Fibroblast of peridontal ligament (primary cell): ENCODE measurements at regions not wholly inside any gene's neighbourhood (a gene's known extent, or its start where the extent isn't known, plus 50 kb on each side); places are given as distances from the start of the nearest gene placed in this dataset.
"Not testable (repeated sequence)": the region's sequence is repeated elsewhere in the genome, so short reads cannot be mapped to it uniquely, and the experiment has no call there.

Experiments
- DNase-seq: peaks from one replicate; pipeline ENCODE4 v3.0.0-alpha.2; 2010; ENCODE audit errors: extremely low read depth

- DNase-seq, result not testable (repeated sequence)
These were observed 1447.0 kb downstream of the ZPLD1 start for GRCh38 chr3:103881809-103882208.

GRCh38 chr3:103889675-103890074 lies 1454.9 kb downstream of the ZPLD1 start:
- no peak for DNase-seq

DNA sequence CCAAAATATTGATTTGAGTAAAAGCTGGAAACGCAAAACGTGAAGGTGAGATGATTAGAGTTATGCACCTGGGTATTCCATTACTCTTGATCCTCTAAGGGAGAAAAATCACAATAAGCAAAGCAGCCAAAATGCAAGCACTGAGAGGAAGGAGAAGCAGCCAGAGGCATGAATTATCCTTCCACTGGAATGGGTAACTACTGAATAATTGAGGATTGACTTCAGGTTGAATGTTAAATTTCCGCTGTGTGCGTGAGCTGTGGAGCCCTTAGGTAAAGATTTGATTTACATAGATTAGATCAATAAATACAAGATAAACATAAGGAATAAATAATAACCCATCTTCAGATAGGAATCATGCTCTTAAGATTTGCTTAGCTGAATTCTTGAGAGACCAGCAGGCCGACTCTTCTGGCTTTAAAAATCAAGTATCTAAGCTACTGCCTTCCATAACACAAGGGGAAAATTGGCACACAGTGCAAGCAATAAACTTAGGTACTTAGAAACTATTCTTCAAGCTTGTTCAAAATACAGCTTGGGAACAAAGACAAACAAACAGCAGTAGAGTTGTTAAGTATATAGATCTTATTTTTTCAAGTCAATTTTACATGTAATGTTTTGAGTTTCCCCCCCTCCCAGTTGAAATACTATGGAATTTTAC lies 1459.5 kb downstream of the ZPLD1 start:
- no peak for DNase-seq

GRCh38 chr3:103899328-103899727 lies 1464.5 kb downstream of the ZPLD1 start:
- no peak for DNase-seq

GRCh38 chr3:103904991-103905390 lies 1461.7 kb upstream of the ALCAM start:
- DNase-seq, result no peak

GRCh38 chr3:103906304-103906703 lies 1460.4 kb upstream of the ALCAM start:
- DNase-seq, result no peak

DNA sequence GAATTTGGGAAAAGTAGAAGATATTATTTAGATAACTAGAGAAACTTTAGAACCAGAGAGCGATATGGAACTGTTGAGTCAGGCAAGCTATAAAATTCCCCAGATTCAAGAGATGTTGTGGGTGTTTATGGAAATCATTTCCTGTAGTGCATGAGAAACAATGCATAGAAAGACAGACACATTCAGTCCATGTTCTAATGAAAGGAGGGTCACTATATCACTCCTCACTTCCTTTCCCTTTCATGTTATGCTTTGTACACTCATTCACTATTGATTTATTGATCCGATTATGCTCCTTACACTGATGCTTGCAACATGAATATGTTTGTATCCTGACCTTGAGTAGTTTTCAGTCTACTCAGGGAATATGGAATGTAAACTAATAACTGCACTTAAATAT lies 1459.9 kb upstream of the ALCAM start:
- no peak for DNase-seq

GRCh38 chr3:103907567-103907966 lies 1459.1 kb upstream of the ALCAM start:
- DNase-seq, result no peak

DNA sequence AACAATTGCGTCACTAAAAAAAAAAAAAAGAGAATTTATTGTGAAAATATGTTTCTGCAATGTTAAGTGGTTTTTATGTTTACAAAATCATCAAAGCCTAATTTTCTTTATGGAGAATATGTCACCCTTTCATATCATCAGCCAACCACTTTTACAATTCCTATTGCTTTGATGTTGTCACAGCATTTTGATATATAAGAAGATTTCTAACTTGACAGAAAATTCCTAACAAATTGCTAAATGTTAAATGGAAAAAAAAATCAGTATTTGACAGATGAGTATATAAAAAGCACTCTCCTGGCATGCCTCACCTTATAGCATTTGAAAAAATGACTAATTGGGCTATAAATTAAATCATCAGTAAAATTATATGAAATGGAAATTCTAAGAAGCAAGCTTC lies 1457.3 kb upstream of the ALCAM start:
- DNase-seq, result no peak

DNA sequence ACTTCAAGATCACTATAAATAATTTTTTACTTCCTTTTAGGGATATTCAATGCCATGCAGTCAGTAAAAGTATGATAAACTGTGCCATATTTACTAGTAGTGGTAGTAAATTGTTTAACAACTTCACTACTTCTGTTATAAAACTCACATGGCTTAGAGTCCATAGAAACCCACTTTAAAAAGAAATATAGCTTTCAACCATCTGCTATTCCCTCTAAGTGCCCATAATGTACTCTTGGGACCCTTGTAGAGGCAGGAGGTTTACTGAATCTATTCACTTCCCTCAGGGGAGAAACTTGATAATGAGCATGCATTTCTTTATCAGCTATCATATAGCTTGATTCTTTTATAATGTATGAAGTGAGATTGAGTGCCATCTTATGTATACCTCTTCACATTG lies 1448.4 kb upstream of the ALCAM start:
- no peak for DNase-seq

- DNase-seq, result no peak
These were observed 1447.4 kb upstream of the ALCAM start for GRCh38 chr3:103919327-103919726.

- no peak for DNase-seq
These were observed 1442.8 kb upstream of the ALCAM start for GRCh38 chr3:103923907-103924306.

DNA sequence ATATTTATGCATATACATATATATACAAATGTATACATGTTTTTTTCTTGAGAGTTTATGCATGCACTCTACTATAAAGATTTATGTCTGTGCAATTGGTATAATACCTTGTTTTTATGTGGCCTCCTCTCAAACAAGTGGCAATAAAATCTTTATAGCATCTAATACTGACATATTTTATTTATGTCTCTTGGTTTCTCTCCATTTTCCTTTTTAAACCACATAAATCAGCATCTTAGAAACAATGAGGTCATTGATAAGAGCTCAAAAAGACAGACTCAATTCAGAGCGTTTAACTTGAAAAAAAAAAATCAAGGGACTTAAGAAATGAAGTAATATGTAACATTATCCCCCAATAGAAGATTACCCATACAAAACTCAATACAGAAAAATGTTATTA lies 1442.2 kb upstream of the ALCAM start:
- DNase-seq, result no peak

GRCh38 chr3:103926936-103927335 lies 1439.8 kb upstream of the ALCAM start:
- DNase-seq, result no peak

GRCh38 chr3:103927896-103928295 lies 1438.8 kb upstream of the ALCAM start:
- no peak for DNase-seq

DNA sequence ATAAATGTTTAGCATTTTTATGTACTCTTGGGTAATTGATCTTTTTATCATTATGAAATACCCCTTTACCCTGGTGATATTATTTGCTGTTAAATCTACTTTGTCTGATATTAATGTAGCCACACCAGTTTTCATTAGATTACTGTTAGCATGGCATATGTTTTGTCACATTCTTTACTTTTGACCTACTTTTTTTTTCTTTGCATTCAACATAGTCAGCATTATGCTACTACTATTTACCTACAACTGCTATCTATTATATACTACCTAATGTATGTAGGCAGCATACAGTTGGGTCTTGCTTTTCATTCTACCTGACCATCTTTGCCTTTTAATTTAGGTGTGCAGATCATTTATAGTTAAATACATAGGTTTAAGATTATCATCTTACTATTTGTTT lies 1429.6 kb upstream of the ALCAM start:
- no peak for DNase-seq

DNA sequence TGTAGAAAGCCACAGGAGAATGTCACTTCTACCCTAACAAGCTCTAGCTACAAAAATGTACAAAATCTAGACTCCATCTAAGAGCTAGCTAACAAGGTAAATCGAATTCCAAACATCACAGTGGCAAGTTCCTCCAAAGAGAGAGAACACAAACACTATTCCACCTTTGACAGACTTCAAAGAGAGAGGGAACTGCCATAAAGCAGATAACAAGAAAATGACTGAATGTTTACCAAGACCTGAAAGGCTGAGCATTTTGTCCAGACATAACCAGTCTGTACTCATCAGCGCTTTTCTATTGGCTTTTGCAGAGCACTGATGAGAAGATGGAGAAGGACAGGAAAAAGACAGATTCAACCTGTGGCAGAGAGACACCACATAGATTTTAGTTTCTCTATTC lies 1419.6 kb upstream of the ALCAM start:
- DNase-seq, result no peak

DNA sequence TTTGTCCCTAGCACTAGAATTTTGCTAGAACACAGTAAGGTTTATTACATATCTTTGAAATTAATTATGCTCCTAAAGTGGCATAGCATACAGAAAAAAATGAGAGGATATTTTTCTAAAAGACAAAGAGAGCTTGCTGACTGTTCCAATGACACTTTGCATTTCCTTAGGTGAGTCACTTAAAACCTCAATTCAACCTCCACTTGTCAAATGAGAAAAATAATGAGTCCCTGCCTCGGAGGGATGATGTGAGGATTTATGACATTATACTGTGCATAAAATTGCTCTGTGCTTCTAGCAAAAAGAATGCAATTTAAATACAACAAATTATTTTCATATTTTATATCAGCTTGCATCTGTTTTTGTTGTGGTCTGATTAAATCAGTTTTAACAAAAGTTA lies 1417.0 kb upstream of the ALCAM start:
- DNase-seq, result no peak

DNA sequence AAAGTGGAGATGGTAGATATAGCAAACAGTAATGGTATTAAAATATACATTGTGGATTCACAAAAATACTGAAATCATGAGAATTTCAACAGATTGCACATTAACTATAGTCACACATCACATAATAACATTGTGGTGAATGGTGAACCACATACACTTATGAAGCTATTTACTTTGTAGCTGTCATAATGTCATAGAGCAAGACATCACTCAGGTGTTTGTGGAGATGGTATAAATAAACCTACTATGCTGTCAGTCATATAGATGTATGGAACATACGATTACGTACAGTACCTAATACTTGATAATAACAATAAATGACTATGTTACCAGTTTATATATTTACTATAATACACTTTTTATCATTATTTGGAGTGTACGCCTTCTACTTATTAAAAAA lies 1416.0 kb upstream of the ALCAM start:
- no peak for DNase-seq

DNA sequence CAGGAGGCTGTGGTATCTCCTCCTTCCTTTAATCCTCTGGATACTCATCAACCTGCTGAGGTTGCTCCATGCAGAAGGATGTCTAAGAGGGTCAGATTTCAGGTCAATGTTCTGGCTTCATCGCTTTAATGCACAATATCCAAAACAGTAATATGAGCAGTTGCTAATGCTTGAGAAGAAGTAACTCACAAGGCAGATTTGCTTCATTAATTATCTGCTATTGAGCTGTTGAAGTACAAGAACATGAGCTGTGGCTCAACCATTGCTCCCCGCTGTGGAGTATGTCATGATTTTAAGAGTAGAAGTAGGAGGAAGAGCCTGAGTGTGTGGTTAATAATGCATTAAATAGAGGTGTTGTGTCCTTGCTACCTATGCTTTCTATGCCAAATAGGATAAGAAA lies 1412.9 kb upstream of the ALCAM start:
- no peak for DNase-seq

- DNase-seq, result no peak
These were observed 1405.9 kb upstream of the ALCAM start for GRCh38 chr3:103960819-103961218.

GRCh38 chr3:103963599-103963998 lies 1403.1 kb upstream of the ALCAM start:
- DNase-seq, result no peak

DNA sequence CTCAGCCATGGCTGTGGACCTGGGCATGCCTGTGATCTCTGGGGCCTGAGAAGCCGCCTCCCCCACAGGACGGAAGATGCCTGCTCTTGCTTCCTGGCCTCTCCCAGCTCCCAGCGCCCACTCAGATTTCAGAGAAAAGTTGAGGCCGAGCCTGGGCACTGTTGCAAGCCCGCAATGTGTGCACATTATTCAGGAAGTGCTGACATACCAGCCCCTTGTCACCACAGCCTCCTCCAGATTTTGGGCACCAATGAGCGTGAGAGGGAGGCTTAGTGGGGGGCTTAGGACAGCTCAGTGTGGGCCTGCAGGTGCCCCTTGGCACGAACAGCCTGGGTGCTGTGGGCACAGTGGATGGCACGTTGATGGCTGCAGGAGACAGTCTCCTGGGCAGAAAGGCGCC lies 1400.9 kb upstream of the ALCAM start:
- DNase-seq, result no peak

- no peak for DNase-seq
These were observed 1400.0 kb upstream of the ALCAM start for GRCh38 chr3:103966749-103967148.
